BLaER1 (cell line): ENCODE measurements at regions not wholly inside any gene's neighbourhood (a gene's known extent, or its start where the extent isn't known, plus 50 kb on each side); places are given as distances from the start of the nearest gene placed in this dataset.
"Not testable (repeated sequence)": the region's sequence is repeated elsewhere in the genome, so short reads cannot be mapped to it uniquely, and the experiment has no call there.

ENCODE experiments used
- H3K27ac ChIP-seq: shearing (Covaris generic); formaldehyde crosslinking; 2 replicates; pipeline ENCODE4 v1.8.1; 2022
- H3K27me3 ChIP-seq: shearing (Covaris generic); formaldehyde crosslinking; 2 replicates; pipeline ENCODE4 v1.8.1; 2022
- H3K36me3 ChIP-seq: shearing (Covaris generic); formaldehyde crosslinking; 2 replicates; pipeline ENCODE4 v1.8.1; 2022
- H3K4me1 ChIP-seq: shearing (Covaris generic); formaldehyde crosslinking; 2 replicates; pipeline ENCODE4 v1.8.1; 2022
- H3K4me2 ChIP-seq: shearing (Covaris generic); formaldehyde crosslinking; 2 replicates; pipeline ENCODE4 v1.8.1; 2022
- H3K4me3 ChIP-seq: shearing (Covaris generic); formaldehyde crosslinking; 2 replicates; pipeline ENCODE4 v1.8.1; 2022
- H3K9ac ChIP-seq: shearing (Covaris generic); formaldehyde crosslinking; 2 replicates; pipeline ENCODE4 v1.8.1; 2022
- H3K9me3 ChIP-seq: shearing (Covaris generic); formaldehyde crosslinking; 2 replicates; pipeline ENCODE4 v1.8.1; 2022
- H4K20me1 ChIP-seq: shearing (Covaris generic); formaldehyde crosslinking; 2 replicates; pipeline ENCODE4 v1.8.1; 2022
- Cebpa-rat ChIP-seq: shearing (Covaris generic); IDR thresholded peaks from 2 replicates; pipeline ENCODE4 v1.8.1; 2022

- no peaks in the 10 kb centered on the region for H3K27me3 ChIP-seq
- peaks cover 2% of the 10 kb centered on the region for H3K9me3 ChIP-seq
- H4K20me1 ChIP-seq = no peaks in the 10 kb centered on the region
- H3K36me3 ChIP-seq = no peaks in the 10 kb centered on the region
- H3K4me3 ChIP-seq = no peak overlapping the region
- no peak overlapping the region for H3K9ac ChIP-seq
- no peak overlapping the region for H3K4me2 ChIP-seq
- no peak for TF ChIP-seq Cebpa-rat
- H3K27ac ChIP-seq = no peak overlapping the region
- H3K4me1 ChIP-seq = no peaks in the 10 kb centered on the region
Measured at GRCh38 chr9:31759703-31760102, 624.7 kb upstream of the ACO1 start.

DNA sequence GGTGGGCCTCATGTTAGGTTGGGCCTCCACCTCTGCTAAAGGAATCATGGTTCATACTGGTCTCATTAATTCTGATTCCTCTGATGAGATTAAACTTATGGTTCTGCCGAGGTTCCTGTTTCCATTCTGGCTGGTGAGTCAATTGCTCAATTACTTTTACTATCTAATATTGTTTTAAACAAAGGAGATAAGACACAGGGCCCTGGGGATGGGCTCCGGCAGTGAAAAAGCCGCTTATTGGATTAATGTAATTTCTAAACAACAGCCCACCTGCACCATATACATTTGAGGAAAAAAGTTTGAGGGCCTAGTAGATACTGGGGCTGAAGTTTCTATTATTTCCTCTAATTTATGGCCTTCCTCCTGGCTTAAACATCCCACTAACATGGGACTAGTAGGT is 610.4 kb upstream of the ACO1 start:
- not testable (repeated sequence) for H3K27me3 ChIP-seq, H3K27ac ChIP-seq, H3K4me2 ChIP-seq, H4K20me1 ChIP-seq, H3K4me3 ChIP-seq, H3K36me3 ChIP-seq, H3K4me1 ChIP-seq, H3K9ac ChIP-seq
- H3K9me3 ChIP-seq = peaks cover 18% of the 10 kb centered on the region

DNA sequence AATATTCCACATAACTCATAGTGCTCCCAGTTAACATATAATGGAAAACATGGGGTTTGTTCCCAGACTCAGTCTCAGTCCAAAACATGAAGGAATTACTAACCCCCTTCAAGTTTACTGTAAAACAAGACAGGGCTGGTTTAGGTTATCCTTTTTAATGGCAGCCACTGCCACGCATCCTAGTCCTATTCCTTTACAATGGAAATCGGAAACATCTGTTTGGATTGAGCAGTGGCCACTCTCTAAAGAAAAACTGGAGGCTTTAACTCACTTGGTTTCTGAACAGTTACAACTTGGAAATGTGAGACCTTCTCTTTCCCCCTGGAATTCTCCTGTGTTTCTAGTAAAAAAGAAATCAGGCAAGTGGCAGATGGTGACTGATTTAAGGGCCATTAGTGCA is 609.9 kb upstream of the ACO1 start:
- Histone ChIP-seq H3K27ac (no peak overlapping the region), H3K4me2 (no peak overlapping the region), H3K9ac (no peak overlapping the region), H3K4me1 (no peaks in the 10 kb centered on the region), H3K9me3 (peaks cover 18% of the 10 kb centered on the region), H3K27me3 (no peaks in the 10 kb centered on the region), H3K36me3 (no peaks in the 10 kb centered on the region), H3K4me3 (no peak overlapping the region), H4K20me1 (no peaks in the 10 kb centered on the region)
- no peak for TF ChIP-seq Cebpa-rat

DNA sequence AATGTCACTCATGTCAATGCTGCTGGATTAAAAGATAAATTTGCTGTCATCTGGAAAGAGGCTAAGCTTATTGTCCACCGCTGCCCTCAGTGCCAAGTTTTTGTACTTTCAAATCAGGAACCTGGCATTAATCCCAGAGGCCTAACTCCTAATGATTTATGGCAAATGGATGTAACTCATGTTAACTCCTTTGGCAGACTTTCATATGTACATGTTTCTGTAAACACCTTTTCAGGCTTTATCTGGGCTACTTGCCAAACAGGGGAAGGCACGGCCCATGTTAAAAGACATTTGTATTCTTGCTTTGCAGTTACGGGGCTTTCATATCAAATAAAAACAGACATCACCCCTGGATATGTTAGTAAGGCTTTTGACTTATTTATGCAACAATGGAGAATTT is 608.0 kb upstream of the ACO1 start:
- Histone ChIP-seq H3K9ac (no peak overlapping the region), H3K9me3 (peaks cover 27% of the 10 kb centered on the region), H3K27me3 (no peaks in the 10 kb centered on the region), H3K4me2 (no peak overlapping the region), H3K36me3 (no peaks in the 10 kb centered on the region), H3K27ac (no peak overlapping the region), H3K4me3 (no peak overlapping the region), H3K4me1 (no peaks in the 10 kb centered on the region), H4K20me1 (no peaks in the 10 kb centered on the region)
- TF ChIP-seq Cebpa-rat = no peak

DNA sequence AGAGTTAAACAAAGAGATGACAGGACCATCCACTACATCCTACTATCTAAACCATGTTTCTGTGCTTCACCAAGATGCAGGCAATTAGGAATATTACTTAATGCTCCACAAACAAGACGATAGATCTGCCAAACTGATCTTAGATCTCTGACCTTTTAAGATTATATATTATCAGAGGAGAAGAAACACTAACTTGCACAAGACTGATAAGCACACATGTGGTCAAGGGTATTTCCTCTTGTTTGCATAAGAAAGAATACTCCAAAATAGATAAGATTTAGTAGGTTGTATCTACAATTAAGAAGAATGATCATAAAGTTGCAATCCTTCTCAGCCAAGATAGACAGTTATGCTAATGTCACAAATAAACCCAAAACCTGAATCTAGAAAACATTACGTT is 601.0 kb upstream of the ACO1 start:
- no peak for TF ChIP-seq Cebpa-rat
- Histone ChIP-seq H3K4me3 (no peak overlapping the region), H3K4me1 (no peaks in the 10 kb centered on the region)

GRCh38 chr9:31790720-31791119 is 593.7 kb upstream of the ACO1 start:
- no peaks in the 10 kb centered on the region for H4K20me1 ChIP-seq
- H3K4me3 ChIP-seq = no peak overlapping the region
- no peak for TF ChIP-seq Cebpa-rat
- H3K4me1 ChIP-seq = no peaks in the 10 kb centered on the region
- no peaks in the 10 kb centered on the region for H3K27me3 ChIP-seq
- no peaks in the 10 kb centered on the region for H3K36me3 ChIP-seq
- no peak overlapping the region for H3K4me2 ChIP-seq
- no peaks in the 10 kb centered on the region for H3K9me3 ChIP-seq
- no peak overlapping the region for H3K27ac ChIP-seq
- no peak overlapping the region for H3K9ac ChIP-seq

More for the DNA sequence above, 601.0 kb upstream of the ACO1 start:
- Histone ChIP-seq H3K27ac (no peak overlapping the region), H3K4me2 (no peak overlapping the region), H3K9me3 (peaks cover 26% of the 10 kb centered on the region), H3K9ac (no peak overlapping the region), H3K36me3 (no peaks in the 10 kb centered on the region), H3K27me3 (no peaks in the 10 kb centered on the region), H4K20me1 (no peaks in the 10 kb centered on the region)

- no peak overlapping the region for H3K4me3 ChIP-seq
- TF ChIP-seq Cebpa-rat = no peak
- no peak overlapping the region for H3K9ac ChIP-seq
- no peaks in the 10 kb centered on the region for H4K20me1 ChIP-seq
- H3K27me3 ChIP-seq = no peaks in the 10 kb centered on the region
- H3K27ac ChIP-seq = no peak overlapping the region
- H3K4me2 ChIP-seq = no peak overlapping the region
- no peaks in the 10 kb centered on the region for H3K4me1 ChIP-seq
- H3K36me3 ChIP-seq = no peaks in the 10 kb centered on the region
- H3K9me3 ChIP-seq = no peaks in the 10 kb centered on the region
Measured at GRCh38 chr9:31799953-31800609, 584.4 kb upstream of the ACO1 start.

- H3K9ac ChIP-seq = no peak overlapping the region
- no peak overlapping the region for H3K27ac ChIP-seq
- H3K36me3 ChIP-seq = no peaks in the 10 kb centered on the region
- H3K27me3 ChIP-seq = no peaks in the 10 kb centered on the region
- no peak overlapping the region for H3K4me3 ChIP-seq
- no peaks in the 10 kb centered on the region for H3K4me1 ChIP-seq
- H3K9me3 ChIP-seq = peaks cover 12% of the 10 kb centered on the region; the same call in 1 of the 2 replicates
- no peak for TF ChIP-seq Cebpa-rat
- H3K4me2 ChIP-seq = no peak overlapping the region
- no peaks in the 10 kb centered on the region for H4K20me1 ChIP-seq
Measured at GRCh38 chr9:31807574-31808256, 576.7 kb upstream of the ACO1 start.

- H4K20me1 ChIP-seq = no peaks in the 10 kb centered on the region
- TF ChIP-seq Cebpa-rat = no peak
- H3K9me3 ChIP-seq = peaks cover 15% of the 10 kb centered on the region; the same call in 1 of the 2 replicates
- no peak overlapping the region for H3K27ac ChIP-seq
- no peak overlapping the region for H3K4me3 ChIP-seq
- no peaks in the 10 kb centered on the region for H3K27me3 ChIP-seq
- H3K4me1 ChIP-seq = no peaks in the 10 kb centered on the region
- H3K4me2 ChIP-seq = no peak overlapping the region
- no peaks in the 10 kb centered on the region for H3K36me3 ChIP-seq
- no peak overlapping the region for H3K9ac ChIP-seq
Measured at GRCh38 chr9:31808766-31809165, 575.7 kb upstream of the ACO1 start.

- Histone ChIP-seq H3K27me3 (no peaks in the 10 kb centered on the region), H3K27ac (no peak overlapping the region), H3K4me2 (no peak overlapping the region), H3K4me1 (no peaks in the 10 kb centered on the region), H4K20me1 (no peaks in the 10 kb centered on the region), H3K4me3 (no peak overlapping the region), H3K36me3 (no peaks in the 10 kb centered on the region), H3K9ac (no peak overlapping the region), H3K9me3 (peaks cover 15% of the 10 kb centered on the region)
- TF ChIP-seq Cebpa-rat = no peak
Measured at GRCh38 chr9:31820426-31820825, 564.0 kb upstream of the ACO1 start.
